SJCRH30 (cell line): ENCODE measurements at regions not wholly inside any gene's neighbourhood (a gene's known extent, or its start where the extent isn't known, plus 50 kb on each side); places are given as distances from the start of the nearest gene placed in this dataset.

ENCODE experiments used
- DNase-seq, 2 experiments: peaks; one replicate each; pipeline ENCODE4 v3.0.0-alpha.2; 2015 to 2020
- H3K27ac ChIP-seq: fragments of 250-450 bp; sonication (Bioruptor Pico); 2 replicates; pipeline ENCODE4 v1.5.1; 2020; ENCODE audit warnings: mild to moderate bottlenecking, moderate library complexity
- H3K27me3 ChIP-seq: fragments of 250-450 bp; sonication (Bioruptor Pico); 2 replicates; pipeline ENCODE4 v1.5.1; 2020; ENCODE audit warnings: mild to moderate bottlenecking, moderate library complexity
- H3K36me3 ChIP-seq: fragments of 250-450 bp; sonication (Bioruptor Pico); 2 replicates; pipeline ENCODE4 v1.5.1; 2020; ENCODE audit warnings: mild to moderate bottlenecking, moderate library complexity
- H3K4me1 ChIP-seq: fragments of 250-450 bp; sonication (Bioruptor Pico); 2 replicates; pipeline ENCODE4 v1.5.1; 2020; ENCODE audit warnings: mild to moderate bottlenecking, moderate library complexity
- H3K4me3 ChIP-seq: fragments of 250-450 bp; sonication (Bioruptor Pico); 2 replicates; pipeline ENCODE4 v1.5.1; 2020; ENCODE audit warnings: mild to moderate bottlenecking, moderate library complexity
- H3K9me3 ChIP-seq: fragments of 250-450 bp; sonication (Bioruptor Pico); replicated peaks from 2 replicates; pipeline ENCODE4 v1.5.1; 2020; ENCODE audit warnings: mild to moderate bottlenecking, moderate library complexity

DNA sequence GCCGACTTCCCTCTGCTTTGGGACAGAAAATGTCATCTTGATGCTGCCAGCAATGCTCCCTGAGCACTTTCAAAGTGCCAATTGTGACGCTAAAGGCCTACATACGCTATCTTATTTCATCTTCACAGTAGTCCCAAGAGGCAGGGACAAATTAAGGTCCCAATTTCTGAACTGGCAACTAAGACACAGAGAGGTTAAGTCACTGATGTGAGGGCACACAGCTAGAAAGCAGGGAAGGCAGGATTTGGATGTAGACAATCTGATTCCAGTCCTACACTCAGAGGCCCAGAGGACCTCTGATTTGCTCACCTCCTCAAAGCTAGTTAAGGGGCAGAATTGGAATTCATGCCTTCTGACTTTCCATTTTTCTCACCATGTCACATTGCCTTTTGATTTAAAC is 249.2 kb upstream of the CLINT1 start:
- Histone ChIP-seq H3K4me1 (peaks cover 2% of the 10 kb centered on the region; the same call in 1 of the 2 replicates), H3K36me3 (no peaks in the 10 kb centered on the region), H3K27me3 (no peaks in the 10 kb centered on the region), H3K27ac (no peak overlapping the region), H3K9me3 (no peaks in the 10 kb centered on the region), H3K4me3 (no peak overlapping the region)
- no peak for DNase-seq

DNA sequence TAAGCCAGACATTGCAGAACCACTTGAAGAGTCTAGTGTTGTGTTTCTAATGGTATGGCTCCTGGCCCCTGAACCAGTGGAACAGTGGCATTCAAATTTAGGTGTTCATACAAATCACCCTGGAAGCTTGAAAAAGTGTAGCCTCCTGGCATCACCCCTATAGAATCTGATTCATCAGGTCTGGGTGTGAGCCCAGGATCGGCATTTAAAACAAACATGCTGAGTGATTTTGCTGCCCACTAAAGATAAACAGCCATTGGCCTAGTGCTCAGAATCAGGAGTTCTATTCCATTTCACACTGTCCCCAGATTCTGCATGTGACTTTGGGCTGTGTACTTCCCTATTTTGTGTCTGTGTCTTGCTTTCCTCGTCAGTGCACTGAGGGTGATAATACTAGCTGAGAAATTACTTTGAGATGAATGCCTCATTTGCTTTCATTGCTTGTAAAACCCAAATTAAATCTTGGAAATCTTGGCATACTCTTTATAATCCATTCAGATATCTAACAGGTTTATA is 241.5 kb upstream of the CLINT1 start:
- no peaks in the 10 kb centered on the region for H3K36me3 ChIP-seq

DNA sequence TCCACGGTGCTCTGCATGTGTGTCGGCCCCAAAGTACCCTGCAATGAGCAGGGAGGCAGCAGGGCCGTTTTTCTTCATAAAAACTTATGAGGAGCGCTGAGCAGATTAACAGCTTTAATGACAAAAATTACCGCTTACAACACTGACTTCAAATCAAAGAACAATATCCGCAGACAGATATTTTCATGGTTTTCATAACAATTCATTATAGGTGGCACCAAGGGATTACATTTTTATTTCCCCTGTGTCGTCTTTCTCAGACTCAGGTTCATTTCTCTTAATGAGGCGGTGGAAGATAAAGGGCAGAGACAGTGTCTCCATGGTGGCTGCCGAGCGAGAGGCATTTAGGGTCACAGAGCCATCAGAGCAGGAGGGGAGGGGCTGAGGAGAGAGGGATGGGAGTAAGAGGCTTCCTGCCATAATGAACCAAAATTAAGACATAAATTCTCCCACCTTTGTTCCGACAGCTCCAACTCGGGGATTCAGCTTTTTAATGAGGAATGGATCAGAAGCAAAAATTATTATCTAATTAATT is 240.7 kb upstream of the CLINT1 start:
- H3K27ac ChIP-seq, result no peak overlapping the region
- 0 out of 2 replicates have a peak, but pooled peaks cover 3% of the 10 kb centered on the region for H3K9me3 ChIP-seq
- no peaks in the 10 kb centered on the region for H3K27me3 ChIP-seq
- no peak for DNase-seq
- H3K4me3 ChIP-seq, result no peak overlapping the region
- H3K36me3 ChIP-seq, result no peaks in the 10 kb centered on the region
- H3K4me1 ChIP-seq, result no peaks in the 10 kb centered on the region

More for the DNA sequence above, 241.5 kb upstream of the CLINT1 start:
- DNase-seq, result no peak
- Histone ChIP-seq H3K4me3 (no peak overlapping the region), H3K27me3 (no peaks in the 10 kb centered on the region), H3K4me1 (no peaks in the 10 kb centered on the region), H3K9me3 (0 out of 2 replicates have a peak, but pooled peaks cover 3% of the 10 kb centered on the region), H3K27ac (no peak overlapping the region)

DNA sequence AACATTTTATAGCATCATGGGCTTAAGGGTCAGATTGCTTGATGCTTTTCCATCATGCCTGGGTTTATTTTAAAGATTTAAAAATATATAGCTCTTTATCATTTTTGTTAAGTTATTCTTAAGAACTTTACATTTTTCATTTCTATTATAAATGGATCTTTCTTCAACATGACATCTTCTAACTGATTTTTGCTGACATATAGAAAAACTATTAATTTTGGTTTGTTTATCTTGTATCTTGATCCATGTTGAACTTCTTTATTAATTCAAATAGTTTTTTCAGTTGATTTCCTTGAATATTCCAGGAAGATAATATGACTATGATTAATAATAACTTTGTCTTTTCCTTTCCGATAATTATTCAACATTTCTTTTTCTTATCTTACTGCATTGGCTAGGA is 237.9 kb upstream of the CLINT1 start:
- no peak overlapping the region for H3K27ac ChIP-seq
- H3K4me3 ChIP-seq, result no peak overlapping the region
- no peaks in the 10 kb centered on the region for H3K36me3 ChIP-seq
- no peaks in the 10 kb centered on the region for H3K27me3 ChIP-seq
- H3K4me1 ChIP-seq, result no peaks in the 10 kb centered on the region
- no peak for DNase-seq
- H3K9me3 ChIP-seq, result 0 out of 2 replicates have a peak, but pooled peaks cover 3% of the 10 kb centered on the region

DNA sequence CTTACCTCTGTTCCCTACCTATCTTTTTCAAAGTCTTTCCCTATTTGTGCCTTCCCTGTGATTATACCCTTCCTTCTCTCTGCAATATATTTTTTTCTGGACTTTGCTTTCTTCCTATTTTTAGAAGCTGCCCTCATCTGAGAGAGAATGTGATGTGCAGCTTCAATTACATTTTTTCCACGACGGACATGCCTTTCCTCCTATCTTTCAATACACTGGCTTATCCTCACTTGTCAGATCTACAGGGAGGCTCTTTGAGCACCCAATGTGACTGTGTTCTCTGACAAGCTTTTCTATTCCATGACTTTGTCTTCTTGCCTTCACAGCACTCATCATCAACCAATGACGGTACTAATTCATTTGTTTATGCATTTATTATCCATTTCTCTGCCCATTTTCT is 227.9 kb upstream of the CLINT1 start:
- no peaks in the 10 kb centered on the region for H3K27me3 ChIP-seq
- no peak overlapping the region for H3K27ac ChIP-seq
- H3K9me3 ChIP-seq, result no peaks in the 10 kb centered on the region
- no peaks in the 10 kb centered on the region for H3K4me1 ChIP-seq
- H3K36me3 ChIP-seq, result no peaks in the 10 kb centered on the region
- DNase-seq, result no peak
- H3K4me3 ChIP-seq, result no peak overlapping the region

DNA sequence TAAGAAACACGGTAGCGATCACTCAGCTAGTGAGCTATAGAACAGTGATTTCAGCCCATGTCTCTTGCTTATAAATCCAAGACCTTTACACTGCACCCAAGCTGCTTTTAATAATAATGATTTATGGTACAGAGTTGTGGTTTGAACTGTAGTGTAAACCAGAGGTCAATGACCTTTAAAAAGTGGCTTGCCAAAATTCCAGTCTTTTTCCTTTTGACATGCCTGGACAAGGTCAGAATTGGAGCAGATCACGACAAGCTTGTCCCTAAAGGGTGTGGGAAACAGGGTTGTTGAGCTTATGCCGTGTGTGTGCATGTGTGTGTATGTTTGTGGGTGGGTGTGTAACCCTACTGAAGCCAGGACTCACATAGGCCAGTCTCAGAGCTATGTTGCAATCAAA is 225.3 kb upstream of the CLINT1 start:
- Histone ChIP-seq H3K4me3 (no peak overlapping the region), H3K9me3 (no peaks in the 10 kb centered on the region), H3K36me3 (no peaks in the 10 kb centered on the region), H3K27ac (no peak overlapping the region), H3K4me1 (no peaks in the 10 kb centered on the region), H3K27me3 (no peaks in the 10 kb centered on the region)
- DNase-seq, result no peak

DNA sequence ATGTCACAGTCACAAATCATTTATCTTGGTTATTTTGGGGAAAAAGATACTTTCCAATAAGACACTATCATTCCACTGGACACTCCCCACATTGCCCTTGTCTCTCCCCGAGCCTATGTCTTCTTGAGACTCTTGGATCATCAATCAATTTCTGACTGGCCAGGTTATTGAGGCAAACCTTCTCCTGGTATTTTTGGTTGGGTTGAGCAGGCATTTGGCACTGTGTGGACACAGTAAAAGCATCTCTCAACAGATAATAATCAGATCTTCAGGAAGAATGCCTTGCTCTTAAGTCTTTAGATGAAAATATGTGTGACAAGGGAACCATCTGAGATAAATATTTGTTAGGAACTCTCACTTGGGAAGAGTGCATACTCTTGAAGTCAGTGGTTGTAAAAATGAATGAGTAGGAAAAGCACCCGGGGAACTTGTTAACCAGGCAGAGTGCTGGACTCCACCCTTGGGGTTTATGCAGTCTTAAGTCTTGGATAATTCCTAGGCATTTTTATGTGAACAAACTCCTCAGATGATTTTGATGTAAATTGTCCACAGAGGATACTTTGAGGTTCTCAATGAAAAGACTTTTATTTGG is 223.8 kb upstream of the CLINT1 start:
- no peaks in the 10 kb centered on the region for H3K36me3 ChIP-seq
- no peak overlapping the region for H3K27ac ChIP-seq

DNA sequence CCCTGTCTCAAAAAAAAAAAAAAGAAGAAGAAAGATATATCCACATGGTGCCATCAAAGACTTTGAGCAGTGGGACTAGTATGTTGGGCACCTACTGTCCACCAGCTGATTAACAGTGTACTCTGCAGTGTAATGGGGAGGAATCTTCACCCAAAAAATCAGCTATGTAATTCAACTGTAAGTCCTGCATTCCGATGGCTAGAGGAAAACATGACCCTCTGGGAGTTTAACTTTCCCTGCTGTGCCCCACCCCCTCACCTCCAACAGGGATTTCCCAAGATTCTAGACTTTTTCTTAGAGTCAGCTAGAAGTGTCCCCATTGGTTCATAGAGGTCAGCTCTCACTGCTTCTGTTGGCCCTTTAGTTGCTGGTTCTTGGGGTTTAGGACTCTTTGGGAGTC is 221.2 kb upstream of the CLINT1 start:
- H3K36me3 ChIP-seq, result no peaks in the 10 kb centered on the region
- H3K4me1 ChIP-seq, result no peaks in the 10 kb centered on the region
- DNase-seq, result no peak
- H3K9me3 ChIP-seq, result no peaks in the 10 kb centered on the region
- no peak overlapping the region for H3K27ac ChIP-seq
- no peak overlapping the region for H3K4me3 ChIP-seq
- H3K27me3 ChIP-seq, result no peaks in the 10 kb centered on the region

More for the DNA sequence above, 223.8 kb upstream of the CLINT1 start:
- no peak for DNase-seq
- H3K4me1 ChIP-seq, result no peaks in the 10 kb centered on the region
- H3K9me3 ChIP-seq, result no peaks in the 10 kb centered on the region
- H3K4me3 ChIP-seq, result no peak overlapping the region
- H3K27me3 ChIP-seq, result no peaks in the 10 kb centered on the region

DNA sequence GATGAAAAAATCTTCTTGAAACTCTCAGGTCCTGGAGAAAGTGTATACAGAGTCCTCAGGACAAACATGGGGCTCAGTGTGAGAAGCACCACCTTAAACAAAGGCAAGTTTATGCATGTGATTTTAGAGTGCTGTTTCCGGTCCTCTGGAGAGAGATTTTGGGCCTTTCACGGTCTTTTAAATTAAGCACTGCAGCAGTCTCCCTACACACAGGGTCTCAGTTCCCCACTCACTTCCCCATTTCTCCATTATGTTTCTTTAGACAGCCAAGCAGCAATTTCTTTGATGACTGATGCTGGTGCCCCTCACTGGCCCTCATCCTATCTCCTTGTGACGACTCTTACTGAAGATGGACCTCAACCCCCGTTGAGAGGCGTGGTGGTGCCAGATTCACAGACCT is 220.2 kb upstream of the CLINT1 start:
- no peak overlapping the region for H3K4me3 ChIP-seq
- H3K9me3 ChIP-seq, result no peaks in the 10 kb centered on the region
- DNase-seq, result no peak
- H3K27ac ChIP-seq, result no peak overlapping the region
- no peaks in the 10 kb centered on the region for H3K4me1 ChIP-seq
- no peaks in the 10 kb centered on the region for H3K36me3 ChIP-seq
- H3K27me3 ChIP-seq, result no peaks in the 10 kb centered on the region

DNA sequence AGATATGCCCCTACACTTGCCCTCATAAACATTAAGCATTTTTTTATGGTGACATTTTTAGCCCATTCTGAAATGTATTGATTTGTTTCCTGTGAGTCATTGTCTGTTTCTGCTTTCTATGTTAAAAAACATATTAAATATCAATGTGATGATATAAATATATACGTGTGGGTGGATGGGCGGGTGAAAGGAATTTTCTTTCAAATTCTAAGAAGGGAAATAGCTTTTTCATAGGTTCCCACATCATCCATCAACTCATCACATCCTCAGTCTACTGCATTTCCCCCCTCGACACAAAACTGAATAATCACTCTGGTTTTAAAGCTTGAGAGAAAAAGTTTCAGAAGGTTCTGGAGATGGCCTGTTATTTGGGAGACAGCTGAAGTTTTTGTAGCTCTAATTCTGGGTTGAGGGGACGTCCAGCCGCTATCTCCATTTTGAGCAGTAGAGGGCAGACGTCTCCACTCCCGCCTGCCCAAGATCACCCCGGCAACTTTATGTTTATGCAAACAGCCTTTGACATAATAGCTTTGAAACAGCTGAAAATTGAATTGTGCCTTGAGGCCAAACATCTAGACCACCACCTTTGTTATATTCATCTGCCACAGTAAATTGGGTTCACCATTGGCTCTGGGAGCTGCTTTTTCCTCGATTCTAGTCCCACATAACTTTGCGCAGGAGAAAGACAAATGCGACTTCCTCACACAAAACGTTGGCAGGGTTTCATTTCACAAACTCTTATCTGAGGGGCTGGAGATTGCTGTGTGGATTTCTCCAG is 216.2 kb upstream of the CLINT1 start:
- peak overlapping the region; percentile 46 for H3K4me3 ChIP-seq
- peak overlapping the region; percentile 59 for H3K27ac ChIP-seq
- peak; percentile 80 to 90 for DNase-seq

DNA sequence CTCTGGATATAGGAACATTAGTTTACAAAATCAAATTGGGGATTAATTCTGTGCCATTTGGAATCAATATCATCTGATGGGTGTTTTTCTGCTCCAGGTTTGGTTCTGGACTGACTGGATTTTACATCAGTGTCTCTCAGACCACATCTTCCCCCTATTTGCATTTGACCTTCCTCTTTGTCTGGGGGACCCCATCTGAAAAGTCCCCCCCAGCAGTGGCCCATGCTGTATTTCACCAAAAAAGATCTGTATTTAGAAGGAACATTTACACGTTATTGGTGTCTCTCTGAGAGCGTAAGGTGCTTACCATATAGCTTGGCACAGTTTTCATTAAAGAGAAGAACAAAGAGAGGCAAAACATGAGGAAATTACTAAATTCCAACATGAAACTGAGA is 215.6 kb upstream of the CLINT1 start:
- Histone ChIP-seq H3K4me1 (no peaks in the 10 kb centered on the region), H3K9me3 (no peaks in the 10 kb centered on the region), H3K27me3 (no peaks in the 10 kb centered on the region), H3K36me3 (no peaks in the 10 kb centered on the region), H3K4me3 (no peak overlapping the region), H3K27ac (no peak overlapping the region)
- DNase-seq, result no peak

More for the DNA sequence above, 216.2 kb upstream of the CLINT1 start:
- no peaks in the 10 kb centered on the region for H3K36me3 ChIP-seq
- H3K27me3 ChIP-seq, result no peaks in the 10 kb centered on the region
- no peaks in the 10 kb centered on the region for H3K4me1 ChIP-seq
- no peaks in the 10 kb centered on the region for H3K9me3 ChIP-seq

DNA sequence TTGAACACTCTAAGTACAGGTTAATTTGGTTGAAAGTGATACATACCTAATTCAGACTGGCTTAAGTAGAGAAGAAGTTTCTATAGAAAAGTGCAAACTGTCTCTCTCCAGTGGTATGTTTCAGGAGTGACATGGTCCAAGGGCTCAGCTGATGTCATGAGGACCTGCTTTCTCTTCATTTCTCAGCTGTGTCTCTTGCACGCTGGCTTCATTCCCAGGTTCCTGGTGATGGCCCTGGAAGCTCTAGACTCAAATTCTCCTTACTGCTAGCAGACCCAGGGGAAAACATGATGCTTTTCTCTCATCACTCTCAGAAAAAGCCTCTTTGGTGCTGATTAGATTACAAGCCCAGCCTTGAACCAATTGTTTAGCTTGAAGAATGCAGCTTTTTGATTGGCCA is 211.9 kb upstream of the CLINT1 start:
- no peak for DNase-seq
- no peak overlapping the region for H3K27ac ChIP-seq

DNA sequence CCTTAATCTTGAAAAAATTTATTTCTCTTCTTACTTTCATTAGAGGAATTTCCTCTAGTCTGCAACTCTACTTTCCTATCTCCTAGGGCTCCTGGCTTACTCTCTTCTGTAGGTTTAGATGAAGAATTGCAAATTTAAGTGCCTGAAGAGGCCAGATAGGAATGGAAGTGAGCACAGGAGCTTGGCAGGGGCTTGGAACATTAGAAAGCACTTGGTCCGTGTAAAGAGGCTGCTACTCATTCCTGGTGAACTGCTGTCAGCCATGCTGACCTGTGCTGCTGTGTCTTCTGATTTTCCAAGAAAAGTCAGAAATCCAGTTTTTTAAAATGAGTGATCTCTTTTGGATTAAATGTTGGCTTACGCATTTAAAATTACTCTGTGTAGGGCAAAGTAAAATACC is 210.9 kb upstream of the CLINT1 start:
- no peak for DNase-seq
- Histone ChIP-seq H3K36me3 (no peaks in the 10 kb centered on the region), H3K27me3 (no peaks in the 10 kb centered on the region), H3K4me3 (no peak overlapping the region), H3K27ac (no peak overlapping the region), H3K4me1 (no peaks in the 10 kb centered on the region), H3K9me3 (no peaks in the 10 kb centered on the region)

More for the DNA sequence above, 211.9 kb upstream of the CLINT1 start:
- H3K36me3 ChIP-seq, result no peaks in the 10 kb centered on the region
- no peaks in the 10 kb centered on the region for H3K27me3 ChIP-seq
- no peak overlapping the region for H3K4me3 ChIP-seq
- H3K9me3 ChIP-seq, result no peaks in the 10 kb centered on the region
- no peaks in the 10 kb centered on the region for H3K4me1 ChIP-seq

DNA sequence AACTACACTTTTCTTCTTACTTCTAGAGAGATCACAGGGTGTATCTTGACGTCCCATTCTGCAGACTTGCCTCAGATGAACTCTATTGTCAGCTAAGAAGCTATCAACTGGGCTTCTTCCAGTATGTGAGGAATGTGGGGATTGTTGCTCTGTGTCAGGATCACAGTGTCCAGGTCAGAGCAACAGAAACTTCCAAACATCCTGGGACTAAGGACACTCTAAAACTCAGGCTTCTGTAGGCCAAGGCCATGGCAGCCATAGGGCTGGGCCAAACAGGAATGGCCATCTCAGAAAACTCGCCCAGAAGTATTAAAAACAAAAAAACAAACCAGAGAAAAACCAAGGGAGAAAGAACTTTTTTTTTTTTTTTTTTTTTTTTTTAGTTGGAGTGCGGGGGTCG is 210.0 kb upstream of the CLINT1 start:
- H3K27ac ChIP-seq, result no peak overlapping the region
- DNase-seq, result no peak
- no peaks in the 10 kb centered on the region for H3K36me3 ChIP-seq
- H3K4me1 ChIP-seq, result no peaks in the 10 kb centered on the region
- H3K27me3 ChIP-seq, result no peaks in the 10 kb centered on the region
- H3K9me3 ChIP-seq, result no peaks in the 10 kb centered on the region
- no peak overlapping the region for H3K4me3 ChIP-seq

DNA sequence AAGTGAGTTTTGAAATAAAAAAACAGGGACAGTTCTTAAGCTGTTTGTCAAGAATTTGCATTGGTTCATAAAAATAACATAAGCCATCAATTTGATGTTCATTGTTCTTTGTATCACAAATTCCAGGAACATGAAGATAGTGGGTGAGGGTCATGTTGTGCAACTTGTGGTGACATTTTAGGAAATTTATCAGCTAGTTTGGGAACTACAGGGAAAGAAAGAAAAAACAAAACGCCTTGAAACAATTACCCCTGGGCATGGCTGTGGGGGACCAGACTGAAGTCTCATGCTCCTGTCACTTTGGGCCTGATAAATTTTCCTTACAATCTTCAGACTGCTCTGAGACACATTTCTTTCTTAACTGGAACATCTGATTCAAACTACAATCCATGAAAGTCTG is 207.1 kb upstream of the CLINT1 start:
- Histone ChIP-seq H3K27ac (no peak overlapping the region), H3K4me3 (no peak overlapping the region), H3K4me1 (no peaks in the 10 kb centered on the region), H3K36me3 (no peaks in the 10 kb centered on the region), H3K9me3 (no peaks in the 10 kb centered on the region), H3K27me3 (no peaks in the 10 kb centered on the region)
- DNase-seq, result no peak
